ENCODE measurements at regions not wholly inside any gene's neighbourhood (a gene's known extent, or its start where the extent isn't known, plus 50 kb on each side); places are given as distances from the start of the nearest gene placed in this dataset.

GRCh38 chr13:104111031-104111430, 1044.8 kb upstream of the SLC10A2 start:
- POLR2A ChIA-PET: no interaction called here
- no peaks in the 10 kb centered on the region for H3K36me3 ChIP-seq (ENCODE audit: control insufficient read depth in 2 of 2, insufficient read depth in 1 of 2, low read length in 2 of 2)
- H3K27ac ChIP-seq (ENCODE audit: extremely low read depth, low read depth, low read length): no peak overlapping the region
- no peaks in the 10 kb centered on the region for H3K9me3 ChIP-seq (ENCODE audit: control insufficient read depth, insufficient read depth, low read depth, low read length)
- H3K4me3 ChIP-seq (ENCODE audit: low read depth, low read length): no peak overlapping the region
- no peaks in the 10 kb centered on the region for H3K4me1 ChIP-seq (ENCODE audit: control insufficient read depth, insufficient read depth, low read length)
- no peak for TF ChIP-seq ZNF600 (tag by site-specific recombination; IDR thresholded peaks at IDR 0.05)
- TF ChIP-seq ZNF747 (tag by site-specific recombination; IDR thresholded peaks at IDR 0.05): no peak
- TF ChIP-seq YY1 (tag by site-specific recombination; IDR thresholded peaks at IDR 0.05): no peak
- TF ChIP-seq ZNF248 (tag by site-specific recombination; IDR thresholded peaks at IDR 0.05): no peak
- no peak for TF ChIP-seq ZNF223 (tag by site-specific recombination; IDR thresholded peaks at IDR 0.05)
- no peak for TF ChIP-seq ZNF324 (tag by site-specific recombination; IDR thresholded peaks at IDR 0.05)
- TF ChIP-seq ZNF391 (tag by site-specific recombination; IDR thresholded peaks at IDR 0.05; ENCODE audit: borderline replicate concordance, low read depth): no peak
- TF ChIP-seq PRDM6 (tag by site-specific recombination; IDR thresholded peaks at IDR 0.05): no peak
- TF ChIP-seq BCL6B (tag by site-specific recombination; IDR thresholded peaks at IDR 0.05): no peak
- no peak for TF ChIP-seq ZNF529 (tag by site-specific recombination; IDR thresholded peaks at IDR 0.05; ENCODE audit: insufficient replicate concordance)
- no peak for TF ChIP-seq ZNF473 (tag by site-specific recombination; IDR thresholded peaks at IDR 0.05)
- TF ChIP-seq ZNF585B (tag by site-specific recombination; IDR thresholded peaks at IDR 0.05): no peak
- CTCF ChIA-PET: no interaction called here

GRCh38 chr13:104106705-104107393, 1040.6 kb upstream of the SLC10A2 start:
- Histone ChIP-seq H3K36me3 (ENCODE audit: control insufficient read depth in 2 of 2, insufficient read depth in 1 of 2, low read length in 2 of 2) (no peaks in the 10 kb centered on the region), H3K27ac (ENCODE audit: extremely low read depth, low read depth, low read length) (no peak overlapping the region), H3K4me1 (ENCODE audit: control insufficient read depth, insufficient read depth, low read length) (no peaks in the 10 kb centered on the region), H3K9me3 (ENCODE audit: control insufficient read depth, insufficient read depth, low read depth, low read length) (no peaks in the 10 kb centered on the region), H3K4me3 (ENCODE audit: low read depth, low read length) (no peak overlapping the region)
- ChIA-PET POLR2A (no interaction called here), CTCF (interaction anchor here (0.7 kb wide), 1 partner anchor 496 kb away, joined by 3 read pairs; no protein-coding TSS in a partner anchor)
- TF ChIP-seq ZBTB6 (tag by site-specific recombination; IDR thresholded peaks at IDR 0.05) (no peak), ZNF19 (tag by site-specific recombination; IDR thresholded peaks at IDR 0.05; ENCODE audit: low read depth) (no peak), ZNF140 (tag by site-specific recombination; IDR thresholded peaks at IDR 0.05) (no peak), ZFP41 (tag by site-specific recombination; IDR thresholded peaks at IDR 0.05; ENCODE audit: borderline replicate concordance) (no peak), PRDM10 (tag by site-specific recombination; IDR thresholded peaks at IDR 0.05) (no peak), ZBTB44 (tag by site-specific recombination; IDR thresholded peaks at IDR 0.05) (no peak), ATF2 (tag by site-specific recombination; IDR thresholded peaks at IDR 0.05; ENCODE audit: low read depth) (no peak), SP2 (tag by site-specific recombination; IDR thresholded peaks at IDR 0.05) (no peak), ZNF174 (tag by site-specific recombination; IDR thresholded peaks at IDR 0.05) (no peak), ZNF292 (tag by site-specific recombination; IDR thresholded peaks at IDR 0.05; ENCODE audit: borderline replicate concordance, low read depth) (no peak), ZBTB8A (tag by site-specific recombination; IDR thresholded peaks at IDR 0.05) (no peak), ZNF221 (tag by site-specific recombination; IDR thresholded peaks at IDR 0.05; ENCODE audit: borderline replicate concordance) (no peak), ZNF133 (tag by site-specific recombination; IDR thresholded peaks at IDR 0.05) (no peak)
